Hematopoietic multipotent progenitor cell treated with erythropoietin and hydrocortisone succinate and interleukin-3 and kit ligand, for 8 days (in vitro differentiated cells): ENCODE measurements at regions not wholly inside any gene's neighbourhood (a gene's known extent, or its start where the extent isn't known, plus 50 kb on each side); places are given as distances from the start of the nearest gene placed in this dataset.
"Not testable (repeated sequence)": the region's sequence is repeated elsewhere in the genome, so short reads cannot be mapped to it uniquely, and the experiment has no call there.

Experiments used
- DNase-seq: peaks from one replicate; pipeline ENCODE4 v3.0.0-alpha.2; 2015

GRCh38 chr12:14215949-14216348, 149.5 kb upstream of the ATF7IP start:
- not testable (repeated sequence) for DNase-seq

GRCh38 chr12:14216405-14217294, 148.8 kb upstream of the ATF7IP start:
- peak; percentile 21 for DNase-seq

GRCh38 chr12:14219156-14219555, 146.3 kb upstream of the ATF7IP start:
- DNase-seq, result no peak

- DNase-seq, result not testable (repeated sequence)
Observed at GRCh38 chr12:14219670-14220069, 145.8 kb upstream of the ATF7IP start.

- no peak for DNase-seq
Observed at GRCh38 chr12:14225064-14225463, 140.4 kb upstream of the ATF7IP start.

- peak; percentile 72 for DNase-seq
Observed at GRCh38 chr12:14235176-14235575, 130.3 kb upstream of the ATF7IP start.

GRCh38 chr12:14236641-14237040, 128.8 kb upstream of the ATF7IP start:
- DNase-seq, result not testable (repeated sequence)

- peak; percentile 53 for DNase-seq
Observed at GRCh38 chr12:14238221-14238792, 127.2 kb upstream of the ATF7IP start.

GRCh38 chr12:14239350-14239934, 126.0 kb upstream of the ATF7IP start:
- DNase-seq, result peak; percentile 54

GRCh38 chr12:14239935-14240872, 125.3 kb upstream of the ATF7IP start:
- DNase-seq, result no peak

- no peak for DNase-seq
Observed at GRCh38 chr12:14240873-14241220, 124.6 kb upstream of the ATF7IP start.

- not testable (repeated sequence) for DNase-seq
Observed at GRCh38 chr12:14242825-14243224, 122.7 kb upstream of the ATF7IP start.

GRCh38 chr12:14243941-14244340, 121.5 kb upstream of the ATF7IP start:
- no peak for DNase-seq

- DNase-seq, result no peak
Observed at GRCh38 chr12:14244876-14245669, 120.4 kb upstream of the ATF7IP start.

- no peak for DNase-seq
Observed at GRCh38 chr12:14247166-14247565, 118.3 kb upstream of the ATF7IP start.

- no peak for DNase-seq
Observed at GRCh38 chr12:14249368-14249767, 116.1 kb upstream of the ATF7IP start.

- no peak for DNase-seq
Observed at GRCh38 chr12:14252697-14253096, 112.8 kb upstream of the ATF7IP start.

- no peak for DNase-seq
Observed at GRCh38 chr12:14253496-14253895, 112.0 kb upstream of the ATF7IP start.

GRCh38 chr12:14254781-14255180, 110.7 kb upstream of the ATF7IP start:
- DNase-seq, result no peak

GRCh38 chr12:14256121-14256520, 109.4 kb upstream of the ATF7IP start:
- peak; percentile 52 for DNase-seq

- DNase-seq, result peak; percentile 89
Observed at GRCh38 chr12:14256555-14257169, 108.8 kb upstream of the ATF7IP start.

- no peak for DNase-seq
Observed at GRCh38 chr12:14257303-14257733, 108.2 kb upstream of the ATF7IP start.
